WTC11 (cell line): ENCODE measurements at regions not wholly inside any gene's neighbourhood (a gene's known extent, or its start where the extent isn't known, plus 50 kb on each side); places are given as distances from the start of the nearest gene placed in this dataset.

ENCODE experiments used
- ATAC-seq: fragments of 200-7000 bp; cut with Tn5 transposase; 2 replicates; pipeline ENCODE4 v1.10.0; 2021; ENCODE audit warnings: mild to moderate bottlenecking, moderate library complexity
- CTCF ChIA-PET: fragments of 300-600 bp; sonication (Branson Sonifier 250); formaldehyde crosslinking; loops from one replicate; lab custom pipeline; 2021; ENCODE audit warnings: antibody characterized with exemption; lab: Charles Lee
- POLR2A ChIA-PET: fragments of 350-600 bp; sonication (Branson Sonifier 250); formaldehyde crosslinking; loops from one replicate; lab custom pipeline; 2021; ENCODE audit warnings: antibody characterized with exemption; lab: Charles Lee
- DNase-seq: peaks from one replicate; pipeline ENCODE4 v3.0.0; 2021; ENCODE audit warnings: low spot score
- H3K27ac Mint-ChIP-seq: 2 replicates; pipeline ENCODE4 v1.8.0; 2021; ENCODE audit warnings: mixed read lengths
- H3K27me3 Mint-ChIP-seq: 2 replicates; pipeline ENCODE4 v1.8.0; 2021; ENCODE audit warnings: low read depth, mild to moderate bottlenecking, moderate library complexity, mixed read lengths
- H3K36me3 Mint-ChIP-seq: 2 replicates; pipeline ENCODE4 v1.8.0; 2021; ENCODE audit warnings: mixed read lengths
- H3K4me1 Mint-ChIP-seq: 2 replicates; pipeline ENCODE4 v1.8.0; 2022; ENCODE audit warnings: mixed read lengths
- H3K4me3 Mint-ChIP-seq: 2 replicates; pipeline ENCODE4 v1.8.0; 2021; ENCODE audit warnings: mild to moderate bottlenecking, moderate library complexity, mixed read lengths
- H3K9me3 Mint-ChIP-seq: 2 replicates; pipeline ENCODE4 v1.8.0; 2021; ENCODE audit warnings: mixed read lengths
- ATF3 ChIP-seq: sonication (generic); formaldehyde crosslinking; conservative IDR thresholded peaks from 2 replicates; pipeline ENCODE4 v1.8.1; 2022; ENCODE audit warnings: mild to moderate bottlenecking, missing genetic modification reagents
- ETV6 ChIP-seq: sonication (generic); formaldehyde crosslinking; IDR thresholded peaks from 2 replicates; pipeline ENCODE4 v1.8.1; 2022; ENCODE audit warnings: mild to moderate bottlenecking, missing genetic modification reagents
- GABPB1 ChIP-seq: sonication (generic); formaldehyde crosslinking; IDR thresholded peaks from 2 replicates; pipeline ENCODE4 v1.8.1; 2023; ENCODE audit warnings: mild to moderate bottlenecking, missing genetic modification reagents
- IRF1 ChIP-seq: sonication (generic); formaldehyde crosslinking; IDR thresholded peaks from 2 replicates; pipeline ENCODE4 v1.8.0; 2023; ENCODE audit warnings: missing genetic modification reagents
- MXD4 ChIP-seq: fragments of 250-450 bp; sonication (Bioruptor Pico); IDR thresholded peaks from 2 replicates; pipeline ENCODE4 v1.8.0; 2021; ENCODE audit warnings: mild to moderate bottlenecking, moderate library complexity, borderline replicate concordance
- PREB ChIP-seq: sonication (generic); formaldehyde crosslinking; IDR thresholded peaks from 2 replicates; pipeline ENCODE4 v1.8.1; 2022; ENCODE audit warnings: mild to moderate bottlenecking, missing genetic modification reagents, moderate library complexity, borderline replicate concordance
- RORB ChIP-seq: fragments of 250-450 bp; sonication (Bioruptor Pico); IDR thresholded peaks from 2 replicates; pipeline ENCODE4 v1.9.0; 2021; ENCODE audit warnings: mild to moderate bottlenecking
- TCF7 ChIP-seq: sonication (generic); formaldehyde crosslinking; IDR thresholded peaks from 2 replicates; pipeline ENCODE4 v1.8.0; 2022; ENCODE audit warnings: mild to moderate bottlenecking, low read depth, missing genetic modification reagents, moderate library complexity
- TEAD4 ChIP-seq: sonication (generic); formaldehyde crosslinking; IDR thresholded peaks from 2 replicates; pipeline ENCODE4 v1.8.0; 2022; ENCODE audit warnings: mild to moderate bottlenecking, missing genetic modification reagents
- USF1 ChIP-seq: sonication (generic); formaldehyde crosslinking; IDR thresholded peaks from 2 replicates; pipeline ENCODE4 v1.8.0; 2022; ENCODE audit warnings: mild to moderate bottlenecking, missing genetic modification reagents
- ZNF232 ChIP-seq: sonication (generic); formaldehyde crosslinking; IDR thresholded peaks from 2 replicates; pipeline ENCODE4 v1.8.0; 2022; ENCODE audit warnings: mild to moderate bottlenecking, missing genetic modification reagents
- ZNF281 ChIP-seq: sonication (generic); formaldehyde crosslinking; IDR thresholded peaks from 2 replicates; pipeline ENCODE4 v1.8.0; 2023; ENCODE audit warnings: mild to moderate bottlenecking, missing genetic modification reagents
- ZNF423 ChIP-seq: fragments of 250-450 bp; sonication (Bioruptor Pico); IDR thresholded peaks from 2 replicates; pipeline ENCODE4 v2.1.2; 2022; ENCODE audit warnings: mild to moderate bottlenecking, moderate library complexity
- ZNF425 ChIP-seq: fragments of 250-450 bp; sonication (Bioruptor Pico); conservative IDR thresholded peaks from 2 replicates; pipeline ENCODE4 v1.9.0; 2021; ENCODE audit warnings: mild to moderate bottlenecking
- ZNF512 ChIP-seq: sonication (generic); formaldehyde crosslinking; IDR thresholded peaks from 2 replicates; pipeline ENCODE4 v1.8.1; 2022; ENCODE audit warnings: missing genetic modification reagents, borderline replicate concordance

- TF ChIP-seq ATF3 (CRISPR knock-in tag) (no peak), USF1 (no peak)
Measured at GRCh38 chr4:138565576-138565975, 323.4 kb upstream of the SLC7A11 start (continued).

GRCh38 chr4:138562544-138562991 is 320.4 kb upstream of the SLC7A11 start:
- Mint-ChIP-seq H3K27ac (no peak overlapping the region), H3K4me3 (no peak overlapping the region), H3K9me3 (no peaks in the 10 kb centered on the region), H3K36me3 (no peaks in the 10 kb centered on the region), H3K4me1 (0 out of 2 replicates have a peak, but pooled peaks cover 6% of the 10 kb centered on the region), H3K27me3 (peaks cover 3% of the 10 kb centered on the region)
- TF ChIP-seq ZNF423 (no peak), ZNF512 (CRISPR knock-in tag) (no peak), PREB (CRISPR knock-in tag) (no peak), ZNF281 (CRISPR knock-in tag) (no peak), GABPB1 (CRISPR knock-in tag) (no peak), ZNF232 (CRISPR knock-in tag) (no peak), IRF1 (CRISPR knock-in tag) (no peak), RORB (no peak), TEAD4 (CRISPR knock-in tag) (no peak), ETV6 (no peak), MXD4 (no peak), TCF7 (CRISPR knock-in tag) (no peak), ZNF425 (CRISPR knock-in tag) (no peak)
- ChIA-PET CTCF (interaction anchor here (1.3 kb wide), 1 partner anchor 14 kb away, joined by 3 read pairs; no protein-coding TSS in a partner anchor), POLR2A (interaction anchor here (1.2 kb wide), 1 partner anchor 320 kb away, joined by 7 read pairs; no protein-coding TSS in a partner anchor)
- ATAC-seq: no peak
- DNase-seq: no peak
